Hematopoietic multipotent progenitor cell treated with erythropoietin and hydrocortisone succinate and interleukin-3 and kit ligand, for 8 days (in vitro differentiated cells): ENCODE measurements at regions not wholly inside any gene's neighbourhood (a gene's known extent, or its start where the extent isn't known, plus 50 kb on each side); places are given as distances from the start of the nearest gene placed in this dataset.

Source experiments
- DNase-seq: peaks from one replicate; pipeline ENCODE4 v3.0.0-alpha.2; 2015

GRCh38 chr2:8629402-8629801 lies 52.5 kb upstream of the ID2 start:
- no peak for DNase-seq

DNA sequence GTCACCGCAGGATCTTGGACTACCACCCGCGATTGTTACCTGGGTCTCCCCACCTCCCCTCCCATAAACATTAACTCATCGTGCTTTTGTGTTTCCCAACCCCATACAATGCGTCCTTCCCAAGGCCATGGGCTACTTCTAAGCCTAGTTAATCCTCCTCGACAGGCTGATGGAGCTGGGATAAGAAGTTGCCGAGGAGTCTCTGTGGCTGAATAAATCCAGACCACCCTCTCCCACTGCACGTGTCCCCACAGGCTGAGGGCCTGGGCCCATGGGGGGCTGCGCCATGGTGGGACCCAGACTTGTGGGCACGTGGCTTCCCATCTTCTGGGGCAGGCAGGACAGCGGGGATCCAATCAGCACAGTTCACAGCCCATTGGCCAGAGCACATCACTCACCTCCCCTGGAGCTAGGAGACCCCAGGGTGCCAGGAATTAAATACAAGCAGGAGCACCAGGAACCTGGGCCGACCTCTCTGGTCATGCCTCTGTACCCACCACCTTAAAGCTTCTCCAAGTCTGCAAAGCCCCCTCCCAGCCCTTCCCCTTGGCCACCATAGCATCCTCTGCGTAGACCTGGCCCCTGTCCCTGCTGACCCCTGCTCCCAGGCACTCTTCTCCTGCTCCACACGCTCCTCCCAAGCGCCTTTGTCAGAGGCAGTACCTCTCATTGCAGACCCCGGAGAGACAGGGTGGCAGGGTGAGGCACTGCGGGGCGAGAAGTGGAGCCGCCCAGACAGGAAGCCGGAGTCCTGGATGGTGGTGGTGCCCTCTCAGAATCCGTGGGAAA lies 51.0 kb upstream of the ID2 start:
- no peak for DNase-seq

- DNase-seq, result no peak
Observed at GRCh38 chr2:8631465-8632005, 50.3 kb upstream of the ID2 start.
